Neural cell (in vitro differentiated cells): ENCODE measurements at regions not wholly inside any gene's neighbourhood (a gene's known extent, or its start where the extent isn't known, plus 50 kb on each side); places are given as distances from the start of the nearest gene placed in this dataset.

Experiments used
- H2AFZ ChIP-seq: fragments of 200-600, 300-800 bp; sonication (generic), shearing (Covaris generic); 2 replicates; pipeline ENCODE4 v1.6.0; 2014; ENCODE audit warnings: low read depth, mild to moderate bottlenecking, antibody characterized with exemption, low read length, moderate library complexity
- H3F3A ChIP-seq: fragments of 200-600 bp; shearing (Covaris generic); 2 replicates; pipeline ENCODE4 v1.6.1; 2016; ENCODE audit warnings: mild to moderate bottlenecking, moderate library complexity, mixed read lengths, antibody characterized with exemption, low read length; ENCODE audit not compliant: insufficient read depth, poor library complexity, severe bottlenecking
- H3K27ac ChIP-seq: fragments of 200-600, 300-800 bp; sonication (generic), shearing (Covaris generic); 2 replicates; pipeline ENCODE4 v1.5.1; 2014; ENCODE audit warnings: mild to moderate bottlenecking, low read length, moderate library complexity
- H3K27me3 ChIP-seq: fragments of 300-800, 200-600 bp; sonication (generic), shearing (Covaris generic); 2 replicates; pipeline ENCODE4 v1.6.0; 2014; ENCODE audit warnings: mild to moderate bottlenecking, low read depth, low read length, moderate library complexity; ENCODE audit not compliant: insufficient read depth
- H3K36me3 ChIP-seq: fragments of 300-800, 200-600 bp; sonication (generic), shearing (Covaris generic); 2 replicates; pipeline ENCODE4 v1.5.1; 2014; ENCODE audit warnings: mild to moderate bottlenecking, antibody characterized with exemption, low read length, moderate library complexity; ENCODE audit not compliant: insufficient read depth
- H3K4me2 ChIP-seq: fragments of 300-800, 200-600 bp; sonication (generic), shearing (Covaris generic); 2 replicates; pipeline ENCODE4 v1.6.0; 2014; ENCODE audit warnings: mild to moderate bottlenecking, low read length
- H3K4me3 ChIP-seq: fragments of 300-800, 200-600 bp; sonication (generic), shearing (Covaris generic); 2 replicates; pipeline ENCODE4 v1.5.1; 2014; ENCODE audit warnings: mild to moderate bottlenecking, low read length, moderate library complexity
- H3K79me2 ChIP-seq: fragments of 200-600 bp; shearing (Covaris generic); replicated peaks from 2 replicates; pipeline ENCODE4 v1.6.0; 2014; ENCODE audit warnings: mild to moderate bottlenecking, low read length, moderate library complexity; ENCODE audit not compliant: insufficient read depth
- H3K9ac ChIP-seq: fragments of 300-800, 200-600 bp; sonication (generic), shearing (Covaris generic); 2 replicates; pipeline ENCODE4 v1.6.1; 2016; ENCODE audit warnings: mild to moderate bottlenecking, low read length, mixed read lengths
- H3K9me2 ChIP-seq: fragments of 200-600 bp; shearing (Covaris generic); 2 replicates; pipeline ENCODE4 v1.6.1; 2016; ENCODE audit warnings: mild to moderate bottlenecking, low read length, mixed read lengths; ENCODE audit not compliant: insufficient read depth
- H3K9me3 ChIP-seq: fragments of 200-600, 300-800 bp; sonication (generic), shearing (Covaris generic); 2 replicates; pipeline ENCODE4 v1.6.1; 2016; ENCODE audit warnings: mild to moderate bottlenecking, mixed run types, low read length, moderate library complexity, mixed read lengths
- H4K20me1 ChIP-seq: fragments of 200-600 bp; shearing (Covaris generic); 2 replicates; pipeline ENCODE4 v1.6.1; 2016; ENCODE audit warnings: mild to moderate bottlenecking, mixed run types; ENCODE audit not compliant: insufficient read depth
- CTCF ChIP-seq: fragments of 450-650 bp; IDR thresholded peaks from 2 replicates; pipeline ENCODE4 v1.5.1; 2014; ENCODE audit warnings: antibody characterized with exemption, mild to moderate bottlenecking, moderate library complexity; ENCODE audit not compliant: poor library complexity, severe bottlenecking
- EP300 ChIP-seq: fragments of 450-650 bp; conservative IDR thresholded peaks from 2 replicates; pipeline ENCODE4 v1.6.1; 2014; ENCODE audit warnings: antibody characterized with exemption, mild to moderate bottlenecking, moderate library complexity; ENCODE audit not compliant: poor library complexity, severe bottlenecking
- EZH2 ChIP-seq: fragments of 200-600, 300-800 bp; shearing (Covaris generic), sonication (generic); IDR thresholded peaks from 2 replicates; pipeline ENCODE4 v1.6.1; 2014; ENCODE audit warnings: antibody characterized with exemption, low read length, borderline replicate concordance, mild to moderate bottlenecking; ENCODE audit not compliant: insufficient read depth, poor library complexity, severe bottlenecking
- MXI1 ChIP-seq: fragments of 450-650 bp; conservative IDR thresholded peaks from 2 replicates; pipeline ENCODE4 v1.6.1; 2014; ENCODE audit warnings: antibody characterized with exemption, mild to moderate bottlenecking; ENCODE audit not compliant: poor library complexity, severe bottlenecking
- POLR2AphosphoS5 ChIP-seq: IDR thresholded peaks from 2 replicates; pipeline ENCODE4 v1.6.1; 2012
- RAD21 ChIP-seq: fragments of 450-650 bp; conservative IDR thresholded peaks from 2 replicates; pipeline ENCODE4 v1.6.1; 2014; ENCODE audit warnings: antibody characterized with exemption, mild to moderate bottlenecking, moderate library complexity
- REST ChIP-seq: IDR thresholded peaks from 2 replicates; pipeline ENCODE4 v1.6.1; 2012; ENCODE audit warnings: borderline replicate concordance
- SMC3 ChIP-seq: fragments of 450-650 bp; conservative IDR thresholded peaks from 2 replicates; pipeline ENCODE4 v1.6.1; 2014; ENCODE audit warnings: antibody characterized with exemption, mild to moderate bottlenecking, moderate library complexity; ENCODE audit not compliant: poor library complexity
- TAF1 ChIP-seq: IDR thresholded peaks from 2 replicates; pipeline ENCODE4 v1.6.1; 2012; ENCODE audit warnings: low read depth

DNA sequence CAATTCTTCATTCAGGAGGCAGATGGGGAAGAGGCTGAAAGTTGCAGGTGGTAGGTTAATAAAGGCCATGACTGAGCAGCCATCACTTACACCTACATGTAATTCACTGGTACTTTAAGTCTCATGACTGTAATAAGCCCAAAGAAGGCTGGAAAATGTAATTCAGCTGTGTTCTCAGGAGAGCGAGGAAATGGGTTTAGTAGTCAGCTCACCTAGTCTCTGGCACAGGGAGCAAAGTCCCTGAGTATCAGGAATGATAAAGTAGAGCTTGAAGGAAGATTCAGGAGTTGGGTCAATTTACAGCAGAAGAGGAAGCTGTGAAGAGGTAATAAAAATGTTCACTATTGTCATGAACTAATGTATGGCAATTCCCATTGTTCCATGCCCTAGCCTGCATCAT is 393.4 kb upstream of the KAZN start:
- TF ChIP-seq MXI1 (no peak), SMC3 (no peak), REST (no peak), TAF1 (no peak), RAD21 (no peak), POLR2AphosphoS5 (no peak), EP300 (no peak), EZH2 (no peak), CTCF (no peak)
- H3K27ac ChIP-seq: no peak overlapping the region
- H3K36me3 ChIP-seq: no peaks in the 10 kb centered on the region
- peaks cover 5% of the 10 kb centered on the region for H3K9me3 ChIP-seq
- H3K79me2 ChIP-seq: no peaks in the 10 kb centered on the region
- no peak overlapping the region for H2AFZ ChIP-seq
- H3K9ac ChIP-seq: no peak overlapping the region
- H3K4me3 ChIP-seq: no peak overlapping the region
- H4K20me1 ChIP-seq: no peaks in the 10 kb centered on the region
- H3F3A ChIP-seq: no peaks in the 10 kb centered on the region
- no peaks in the 10 kb centered on the region for H3K9me2 ChIP-seq
- H3K27me3 ChIP-seq: no peaks in the 10 kb centered on the region
- no peak overlapping the region for H3K4me2 ChIP-seq

DNA sequence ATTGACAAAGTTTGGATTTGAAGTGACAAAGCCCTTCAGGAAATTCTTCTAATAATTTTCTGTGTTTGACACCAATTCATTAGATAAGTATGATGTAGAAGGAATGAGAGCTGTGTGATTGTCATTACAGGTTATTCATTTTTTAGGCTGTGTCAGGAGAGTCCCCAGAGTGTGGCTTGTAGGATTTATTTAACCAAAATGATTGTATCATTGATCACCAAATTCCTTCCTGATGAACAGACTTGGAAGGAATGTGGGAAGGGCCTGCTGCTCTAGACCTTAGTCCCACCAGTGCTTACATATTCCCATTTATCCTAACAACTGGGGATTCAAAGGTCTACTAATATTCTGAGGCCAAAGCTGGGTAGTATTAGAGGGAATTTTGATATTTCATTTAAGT is 383.3 kb upstream of the KAZN start:
- Histone ChIP-seq H3K36me3 (no peaks in the 10 kb centered on the region), H4K20me1 (no peaks in the 10 kb centered on the region), H3K27ac (no peak overlapping the region), H3K9me2 (no peaks in the 10 kb centered on the region), H3K9ac (no peak overlapping the region), H3K4me2 (no peak overlapping the region), H3K4me3 (no peak overlapping the region), H2AFZ (no peak overlapping the region), H3K9me3 (no peaks in the 10 kb centered on the region), H3K27me3 (no peaks in the 10 kb centered on the region), H3F3A (no peaks in the 10 kb centered on the region), H3K79me2 (no peaks in the 10 kb centered on the region)
- TF ChIP-seq TAF1 (no peak), SMC3 (no peak), RAD21 (no peak), REST (no peak), EZH2 (no peak), CTCF (no peak)
